ENCODE measurements at regions not wholly inside any gene's neighbourhood (a gene's known extent, or its start where the extent isn't known, plus 50 kb on each side); places are given as distances from the start of the nearest gene placed in this dataset.
"Not testable (repeated sequence)": the region's sequence is repeated elsewhere in the genome, so short reads cannot be mapped to it uniquely, and the experiment has no call there.

DNA sequence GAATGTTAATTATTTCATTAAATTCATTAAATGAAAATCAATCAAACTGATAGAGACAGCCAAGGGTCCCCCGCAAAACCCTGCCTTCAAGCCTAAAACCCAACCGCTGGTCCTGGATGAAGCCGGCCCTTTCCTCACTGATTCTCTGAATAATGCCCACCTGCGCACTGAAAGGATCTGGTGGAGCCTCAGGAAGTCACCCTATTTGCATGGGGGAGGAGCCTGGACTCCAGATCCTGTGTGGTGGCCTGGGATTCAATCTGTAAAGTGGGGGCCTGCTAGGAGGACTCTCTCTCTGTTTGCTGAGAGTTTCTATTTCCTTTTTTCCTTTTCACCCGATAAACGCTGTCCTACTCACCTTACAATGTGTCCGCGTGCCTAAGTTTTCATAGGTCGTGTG lies 97.9 kb upstream of the ADAMTS3 start:
- DNase-seq = no peak

DNA sequence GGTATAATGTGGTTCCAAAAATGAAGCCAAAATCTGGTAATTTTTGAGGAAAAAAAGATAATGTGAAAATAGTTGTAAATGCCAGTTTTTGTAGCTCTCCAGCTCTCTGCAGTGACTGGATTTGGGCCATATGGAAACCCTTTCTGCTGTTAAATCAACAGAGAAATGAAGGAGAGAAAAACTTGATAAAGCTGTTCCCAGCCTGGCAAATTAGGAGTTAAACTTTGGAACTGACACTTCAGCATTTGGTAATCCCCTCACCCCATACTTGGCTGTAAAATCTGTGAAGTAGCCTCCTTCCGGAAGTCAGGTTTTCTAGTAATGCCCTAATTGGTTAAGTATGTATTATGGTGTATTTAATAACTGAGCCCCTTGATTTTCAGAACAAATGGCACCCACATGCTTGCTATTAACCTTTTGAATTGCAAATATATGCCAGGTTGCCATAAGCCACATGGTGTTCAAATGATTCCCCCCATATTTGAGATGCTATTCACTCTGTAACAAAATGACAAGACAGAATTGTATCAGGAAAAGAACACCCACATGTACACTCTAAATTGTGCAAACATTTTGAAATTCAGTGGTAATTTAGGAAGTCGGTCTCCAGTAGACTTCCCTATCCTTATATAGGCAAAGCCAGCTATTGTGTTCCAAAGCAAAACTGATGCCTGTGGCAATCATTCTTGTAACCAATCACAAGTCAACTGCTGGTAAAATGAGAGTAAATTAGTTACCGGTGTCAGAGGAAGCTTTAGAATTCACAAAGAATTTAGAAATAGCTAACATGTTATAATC lies 96.3 kb upstream of the ADAMTS3 start:
- DNase-seq = no peak

DNA sequence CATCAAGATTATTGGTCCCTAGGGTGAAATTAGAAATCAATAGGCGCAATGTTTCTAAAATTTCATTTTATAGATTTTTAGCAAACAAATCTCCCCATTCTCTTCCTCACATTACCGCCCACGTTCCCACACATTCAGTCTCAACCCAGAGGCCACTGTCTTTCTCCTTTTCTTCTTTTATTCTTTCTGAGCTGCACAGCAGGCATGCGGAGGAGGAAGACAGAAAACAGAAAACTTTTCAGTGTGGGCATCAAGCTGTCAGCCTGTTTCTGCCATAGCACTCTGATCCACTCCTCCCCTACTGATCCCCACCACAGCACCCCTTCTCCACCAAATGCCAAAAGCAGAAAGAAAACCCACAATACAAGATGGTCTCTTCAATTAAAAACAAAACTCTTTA lies 94.8 kb upstream of the ADAMTS3 start:
- DNase-seq = no peak

DNA sequence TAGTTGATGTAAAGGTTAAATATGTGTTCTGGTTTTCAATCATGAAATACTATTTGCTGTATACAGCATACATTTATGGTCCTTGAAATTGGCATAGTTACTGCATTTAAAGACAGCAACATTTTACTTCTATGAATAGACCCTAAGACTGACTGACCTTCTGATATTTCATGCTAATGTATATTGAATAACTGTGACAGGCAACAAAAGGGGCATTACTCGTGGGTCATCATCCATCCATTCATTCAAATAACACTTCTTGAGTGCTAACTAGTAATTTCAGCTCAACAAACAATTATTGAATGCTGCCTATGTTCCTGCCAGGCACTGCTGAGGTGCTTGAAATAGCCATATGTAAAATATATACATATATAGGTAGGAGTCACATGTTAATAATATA lies 92.8 kb upstream of the ADAMTS3 start:
- DNase-seq = no peak

DNA sequence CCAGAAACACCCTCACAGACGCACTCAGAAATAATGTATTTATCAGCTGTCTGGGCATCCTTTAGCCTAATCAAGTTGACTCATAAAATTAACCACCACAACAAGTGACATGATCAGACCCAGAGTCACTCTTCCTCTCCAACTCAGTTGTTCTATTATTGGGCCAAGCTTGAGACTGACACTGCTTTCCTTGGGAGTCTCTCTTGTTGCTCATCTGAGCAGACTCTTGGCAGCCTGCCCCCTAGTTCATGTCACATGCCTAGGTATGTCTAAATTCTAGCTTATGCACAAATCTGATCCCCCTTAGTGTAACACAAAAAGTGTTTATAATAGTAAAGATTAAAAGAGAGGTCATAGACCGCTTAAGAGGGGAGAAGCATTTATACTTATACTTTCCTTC lies 72.6 kb upstream of the ADAMTS3 start:
- no peak for DNase-seq

DNA sequence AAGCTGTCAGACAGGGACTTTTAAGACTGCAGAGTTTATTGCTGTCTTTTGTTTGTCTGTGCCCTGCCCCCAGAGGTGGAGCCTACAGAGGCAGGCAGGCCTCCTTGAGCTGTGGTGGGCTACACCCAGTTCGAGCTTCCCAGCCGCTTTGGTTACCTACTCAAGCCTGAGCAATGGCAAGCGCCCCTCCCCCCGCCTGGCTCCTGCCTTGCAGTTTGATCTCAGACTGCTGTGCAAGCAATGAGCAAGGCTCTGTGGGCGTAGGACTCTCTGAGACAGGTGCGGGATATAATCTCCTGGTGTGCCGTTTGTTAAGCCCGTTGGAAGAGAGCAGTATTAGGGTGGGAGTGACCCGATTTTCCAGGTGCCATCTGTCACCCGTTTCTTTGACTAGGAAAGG lies 67.8 kb upstream of the ADAMTS3 start:
- DNase-seq = not testable (repeated sequence)

DNA sequence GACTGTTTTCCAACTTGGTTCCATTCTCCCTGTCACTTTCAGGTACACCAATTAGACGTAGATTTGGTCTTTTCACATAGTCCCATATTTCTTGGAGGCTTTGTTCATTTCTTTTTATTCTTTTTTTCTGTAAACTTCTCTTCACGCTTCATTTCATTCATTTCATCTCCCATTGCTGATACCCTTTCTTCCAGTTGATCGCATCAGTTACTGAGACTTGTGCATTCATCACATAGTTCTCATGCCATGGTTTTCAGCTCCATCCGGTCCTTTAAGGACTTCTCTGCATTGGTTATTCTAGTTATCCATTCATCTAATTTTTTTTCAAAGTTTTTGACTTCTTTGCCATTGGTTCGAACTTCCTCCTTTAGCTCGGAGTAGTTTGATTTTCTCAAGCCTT lies 66.9 kb upstream of the ADAMTS3 start:
- DNase-seq = not testable (repeated sequence)

DNA sequence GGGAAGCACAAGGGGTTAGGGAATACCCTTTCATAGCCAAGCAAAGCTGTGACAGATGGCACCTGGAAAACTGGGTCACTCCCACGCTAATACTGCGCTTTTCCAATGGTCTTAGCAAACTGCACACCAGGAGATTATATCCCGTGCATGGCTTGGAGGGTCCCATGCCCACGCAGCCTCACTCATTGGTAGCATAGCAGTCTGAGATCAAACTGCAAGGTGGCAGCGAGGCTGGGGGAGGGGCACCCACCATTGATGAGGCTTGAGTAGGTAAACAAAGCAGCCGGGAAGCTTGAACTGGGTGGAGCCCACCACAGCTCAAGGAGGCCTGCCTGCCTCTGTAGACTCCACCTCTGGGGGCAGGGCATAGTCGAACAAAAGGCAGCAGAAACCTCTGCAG lies 63.2 kb upstream of the ADAMTS3 start:
- not testable (repeated sequence) for DNase-seq

DNA sequence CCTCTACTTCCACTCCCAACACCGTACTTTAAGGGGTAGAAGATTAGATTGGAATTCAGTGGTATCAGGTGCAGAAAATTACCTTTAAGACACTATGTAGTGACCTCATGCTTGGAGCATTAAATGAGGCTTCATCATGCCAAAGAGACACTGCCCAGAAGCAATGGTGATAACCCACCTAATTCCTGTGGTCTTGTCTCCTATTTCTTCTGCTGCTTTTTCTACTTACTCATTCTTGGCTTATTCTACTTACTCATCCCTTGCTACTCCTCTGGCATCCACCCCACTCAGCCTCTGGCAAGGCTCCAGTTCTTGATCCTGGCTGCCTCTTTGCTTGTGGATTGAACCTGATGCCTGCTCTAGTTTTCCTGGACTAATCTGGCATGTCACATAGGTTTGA lies 62.3 kb upstream of the ADAMTS3 start:
- no peak for DNase-seq

DNA sequence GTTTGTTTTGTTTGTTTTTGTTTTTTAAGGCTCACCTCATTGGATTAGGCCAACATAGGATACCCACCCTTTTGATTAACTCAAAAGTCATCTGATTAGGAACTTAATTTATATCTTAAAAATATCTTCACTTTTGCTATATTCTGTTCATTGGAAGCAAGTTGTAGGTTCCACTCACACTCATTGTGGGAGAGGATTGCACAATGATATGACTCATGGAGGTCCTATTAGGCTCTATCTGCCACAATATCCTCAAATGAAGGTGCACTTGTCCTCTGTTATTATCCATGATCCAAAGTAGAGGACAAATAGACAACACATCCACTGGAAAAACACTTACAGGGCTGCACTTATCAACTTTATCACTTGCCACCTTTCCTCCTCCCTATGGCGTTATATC lies 60.5 kb upstream of the ADAMTS3 start:
- no peak for DNase-seq

DNA sequence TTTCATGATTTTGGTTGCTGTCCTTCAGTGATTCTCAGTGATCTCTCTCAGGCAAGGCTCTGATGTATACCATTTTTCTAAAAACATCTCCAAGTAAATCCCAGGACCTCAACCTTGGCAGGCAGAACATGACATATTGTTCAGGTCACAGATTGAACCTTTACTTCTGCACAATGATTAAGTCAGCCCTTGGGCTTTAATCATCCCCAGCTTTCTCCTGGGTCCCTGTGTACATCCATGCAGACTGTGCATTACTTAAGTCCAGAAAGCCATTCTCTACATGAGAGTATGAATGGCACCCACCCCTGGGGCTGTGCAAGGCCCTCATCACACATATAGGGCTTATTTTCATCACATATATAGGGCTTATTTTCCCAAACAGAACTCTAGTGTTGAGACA lies 58.7 kb upstream of the ADAMTS3 start:
- DNase-seq = no peak
